Effector memory CD8-positive, alpha-beta T cell (primary cell): ENCODE measurements at regions not wholly inside any gene's neighbourhood (a gene's known extent, or its start where the extent isn't known, plus 50 kb on each side); places are given as distances from the start of the nearest gene placed in this dataset.

ENCODE experiments used
- ATAC-seq: fragments of 150-1000 bp; cut with Tn5 transposase; replicated peaks from 2 replicates; pipeline ENCODE4 v1.10.0; 2021; ENCODE audit warnings: mild to moderate bottlenecking, moderate library complexity
- DNase-seq, 3 experiments: peaks; one replicate each; pipeline ENCODE4 v3.0.0; 2021
- H3K27ac Mint-ChIP-seq, 2 donors: one replicate each; pipeline ENCODE4 v1.8.0; 2022; ENCODE audit warnings: mild to moderate bottlenecking in 2 of 2, mixed read lengths in 2 of 2, moderate library complexity in 2 of 2
- H3K27me3 Mint-ChIP-seq, 2 donors: one replicate each; pipeline ENCODE4 v1.8.0; 2022; ENCODE audit warnings: mixed read lengths in 2 of 2
- H3K36me3 Mint-ChIP-seq: one replicate; pipeline ENCODE4 v1.8.0; 2022; ENCODE audit warnings: mild to moderate bottlenecking, moderate library complexity, mixed read lengths; ENCODE audit not compliant: insufficient read depth
- H3K4me1 Mint-ChIP-seq, 2 donors: one replicate each; pipeline ENCODE4 v1.8.0; 2022; ENCODE audit warnings: low read depth in 2 of 2, mixed read lengths in 2 of 2
- H3K4me3 Mint-ChIP-seq, 2 donors: one replicate each; pipeline ENCODE4 v1.8.0; 2022; ENCODE audit warnings: mild to moderate bottlenecking in 2 of 2, mixed read lengths in 2 of 2, moderate library complexity in 2 of 2
- H3K9me3 Mint-ChIP-seq, 2 donors: one replicate each; pipeline ENCODE4 v1.8.0; 2022; ENCODE audit warnings: mixed read lengths in 2 of 2

- Mint-ChIP-seq H3K4me3 (peak overlapping the region; percentile 31 to 51), H3K9me3 (peaks cover 0 to 8% of the 10 kb centered on the region in 2 donors), H3K4me1 (peaks cover 16 to 48% of the 10 kb centered on the region in 2 donors), H3K27ac (peak overlapping the region; percentile 59 to 62), H3K36me3 (no peaks in the 10 kb centered on the region), H3K27me3 (no peaks in the 10 kb centered on the region)
- ATAC-seq (peak; percentile 26), DNase-seq (no peak)
These were observed 197.7 kb downstream of the UBE2E3 start for GRCh38 chr2:181178130-181178529.

DNA sequence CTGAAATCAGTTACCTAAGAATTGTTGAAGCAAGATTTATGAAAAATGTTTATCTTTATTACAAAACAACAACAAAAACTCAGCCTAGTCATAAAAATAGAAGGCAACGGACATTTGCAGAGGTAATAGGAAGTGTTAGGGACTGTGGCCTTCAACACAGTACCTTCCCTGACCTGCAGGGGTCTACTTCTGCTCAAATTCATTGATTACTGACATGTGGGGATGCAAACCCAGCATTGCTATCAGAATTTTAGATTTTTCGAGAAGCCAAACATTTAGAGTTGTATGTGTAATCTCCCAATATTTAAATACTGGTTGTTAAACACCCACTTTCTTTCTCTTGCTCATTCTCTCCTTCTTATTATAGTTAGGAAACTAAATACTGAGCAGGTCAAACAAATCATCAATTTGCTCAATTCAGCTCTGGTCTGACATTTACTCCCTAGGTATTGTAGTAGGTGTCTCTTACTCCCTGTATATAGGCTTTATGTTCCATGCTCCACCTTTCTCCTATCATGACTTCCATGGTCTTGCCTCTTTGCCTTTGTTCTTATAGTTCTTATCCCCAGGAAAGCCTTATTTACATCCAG lies 198.5 kb downstream of the UBE2E3 start:
- peak overlapping the region; percentile 62 to 84 for H3K27ac Mint-ChIP-seq
- H3K4me1 Mint-ChIP-seq: peaks cover 18 to 47% of the 10 kb centered on the region in 2 donors
- no peaks in the 10 kb centered on the region for H3K36me3 Mint-ChIP-seq
- ATAC-seq (peak; percentile 82), DNase-seq (peak; percentile 23 to 38 (median 30))
- H3K9me3 Mint-ChIP-seq: peaks cover 0 to 8% of the 10 kb centered on the region in 2 donors
- H3K27me3 Mint-ChIP-seq: no peaks in the 10 kb centered on the region
- H3K4me3 Mint-ChIP-seq: peak overlapping the region; percentile 31 to 51

- Mint-ChIP-seq H3K4me1 (peaks cover 11 to 43% of the 10 kb centered on the region in 2 donors), H3K27ac (peak overlapping the region in 1 of 2 donors; percentile 63), H3K36me3 (no peaks in the 10 kb centered on the region), H3K4me3 (no peak overlapping the region), H3K27me3 (no peaks in the 10 kb centered on the region), H3K9me3 (peaks cover 0 to 8% of the 10 kb centered on the region in 2 donors)
- DNase-seq (no peak), ATAC-seq (peak; percentile 50)
These were observed 203.6 kb downstream of the UBE2E3 start for GRCh38 chr2:181183878-181184542.

DNA sequence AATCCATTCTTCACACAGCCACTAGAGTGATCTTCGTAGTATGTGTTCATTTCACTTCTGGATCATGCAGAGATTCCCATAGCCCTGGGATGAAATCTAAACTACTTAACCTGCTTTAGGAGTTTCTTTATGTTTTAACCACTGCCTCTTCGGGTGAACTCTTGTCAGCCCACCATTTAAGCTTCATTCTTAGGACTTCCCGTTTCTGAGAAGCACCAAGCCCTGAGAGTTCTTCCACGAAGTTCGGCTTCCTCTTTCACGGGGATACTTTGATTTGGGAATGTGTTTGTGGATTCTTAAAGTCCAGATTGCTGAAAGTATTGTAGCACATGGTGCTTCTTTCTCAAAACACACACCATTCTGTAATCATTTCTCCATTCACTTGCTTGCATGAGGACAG lies 205.0 kb downstream of the UBE2E3 start:
- no peak for DNase-seq
- no peaks in the 10 kb centered on the region for H3K36me3 Mint-ChIP-seq
- H3K4me3 Mint-ChIP-seq: no peak overlapping the region
- H3K4me1 Mint-ChIP-seq: peaks cover 5 to 32% of the 10 kb centered on the region in 2 donors
- H3K27me3 Mint-ChIP-seq: no peaks in the 10 kb centered on the region
- no peaks in the 10 kb centered on the region for H3K9me3 Mint-ChIP-seq
- ATAC-seq: no peak
- peak overlapping the region in 1 of 2 donors; percentile 62 for H3K27ac Mint-ChIP-seq

DNA sequence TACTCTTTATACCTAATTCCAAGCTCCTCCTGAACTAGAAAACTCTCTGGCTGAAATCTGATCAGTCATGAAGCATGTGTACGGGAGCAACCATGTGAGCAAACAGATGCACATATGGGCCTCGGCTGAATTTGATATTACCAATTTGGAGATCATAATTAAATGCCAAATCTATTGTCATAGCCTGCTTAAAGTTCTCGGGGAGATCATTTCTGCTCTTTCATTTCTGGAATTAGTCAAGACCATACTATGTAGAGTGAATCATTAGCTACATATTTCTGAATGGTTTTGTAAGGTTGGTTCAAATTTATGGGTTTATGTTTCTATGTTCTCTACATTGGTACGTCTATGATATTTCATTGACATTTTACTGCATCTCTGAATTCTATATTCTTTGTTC lies 205.5 kb downstream of the UBE2E3 start:
- no peak overlapping the region for H3K4me3 Mint-ChIP-seq
- no peak for DNase-seq
- no peak overlapping the region for H3K27ac Mint-ChIP-seq
- ATAC-seq: no peak
- peaks cover 7 to 34% of the 10 kb centered on the region in 2 donors for H3K4me1 Mint-ChIP-seq
- H3K27me3 Mint-ChIP-seq: no peaks in the 10 kb centered on the region
- H3K36me3 Mint-ChIP-seq: no peaks in the 10 kb centered on the region
- no peaks in the 10 kb centered on the region for H3K9me3 Mint-ChIP-seq

- no peak overlapping the region for H3K4me3 Mint-ChIP-seq
- peaks cover 9 to 40% of the 10 kb centered on the region in 2 donors for H3K4me1 Mint-ChIP-seq
These were observed 208.2 kb downstream of the UBE2E3 start for GRCh38 chr2:181188605-181189004.

DNA sequence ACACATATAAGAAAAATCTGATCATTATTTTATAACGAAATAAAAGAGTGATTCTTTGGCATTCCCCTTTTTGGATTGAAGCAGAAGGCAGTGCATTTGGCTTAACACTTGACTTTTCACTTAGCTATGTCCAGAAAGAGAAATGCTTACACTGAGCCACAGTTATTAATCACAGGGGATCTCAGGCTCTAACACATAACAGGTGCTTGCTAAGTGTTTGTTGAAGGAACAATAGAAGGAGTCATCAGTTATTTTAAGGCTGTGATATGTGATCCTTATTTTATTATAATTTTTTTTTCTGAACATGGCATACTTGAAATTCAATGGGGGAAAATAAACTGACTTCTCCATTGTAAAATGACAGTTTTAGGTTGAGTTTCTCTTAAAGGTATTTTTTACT lies 209.5 kb downstream of the UBE2E3 start:
- ATAC-seq (no peak), DNase-seq (no peak)
- H3K4me3 Mint-ChIP-seq: no peak overlapping the region
- peaks cover 0 to 2% of the 10 kb centered on the region in 2 donors for H3K9me3 Mint-ChIP-seq
- peaks cover 6 to 37% of the 10 kb centered on the region in 2 donors for H3K4me1 Mint-ChIP-seq
- no peak overlapping the region for H3K27ac Mint-ChIP-seq
- no peaks in the 10 kb centered on the region for H3K27me3 Mint-ChIP-seq
- H3K36me3 Mint-ChIP-seq: peaks cover 6% of the 10 kb centered on the region

More at GRCh38 chr2:181188605-181189004, 208.2 kb downstream of the UBE2E3 start:
- H3K9me3 Mint-ChIP-seq: no peaks in the 10 kb centered on the region
- no peaks in the 10 kb centered on the region for H3K27me3 Mint-ChIP-seq
- ATAC-seq: no peak
- no peak overlapping the region for H3K27ac Mint-ChIP-seq
- H3K36me3 Mint-ChIP-seq: peaks cover 2% of the 10 kb centered on the region
- no peak for DNase-seq

DNA sequence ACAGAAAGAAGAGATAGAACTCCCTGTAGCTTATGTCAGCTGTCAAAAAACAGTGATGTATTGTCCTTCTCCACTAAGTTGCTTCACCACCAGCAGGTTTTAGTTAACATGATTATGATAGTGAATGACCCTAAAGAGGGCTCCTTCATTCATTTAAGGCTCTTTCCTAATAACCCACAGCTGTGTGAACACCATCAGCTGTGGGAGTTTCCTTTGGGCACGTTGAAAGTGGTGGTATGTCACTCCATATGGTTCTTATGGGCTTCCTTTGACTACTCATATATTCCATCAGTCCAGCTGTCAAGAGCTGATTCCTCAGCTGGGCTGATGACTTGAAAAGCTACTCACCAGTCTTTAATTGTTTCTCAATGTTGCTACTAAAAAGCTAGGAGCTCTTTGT lies 210.3 kb downstream of the UBE2E3 start:
- Mint-ChIP-seq H3K36me3 (peaks cover 6% of the 10 kb centered on the region), H3K4me1 (peaks cover 6 to 29% of the 10 kb centered on the region in 2 donors), H3K9me3 (peaks cover 0 to 2% of the 10 kb centered on the region in 2 donors), H3K4me3 (peak overlapping the region in 1 of 2 donors; percentile 20), H3K27ac (no peak overlapping the region), H3K27me3 (no peaks in the 10 kb centered on the region)
- DNase-seq (no peak), ATAC-seq (no peak)

DNA sequence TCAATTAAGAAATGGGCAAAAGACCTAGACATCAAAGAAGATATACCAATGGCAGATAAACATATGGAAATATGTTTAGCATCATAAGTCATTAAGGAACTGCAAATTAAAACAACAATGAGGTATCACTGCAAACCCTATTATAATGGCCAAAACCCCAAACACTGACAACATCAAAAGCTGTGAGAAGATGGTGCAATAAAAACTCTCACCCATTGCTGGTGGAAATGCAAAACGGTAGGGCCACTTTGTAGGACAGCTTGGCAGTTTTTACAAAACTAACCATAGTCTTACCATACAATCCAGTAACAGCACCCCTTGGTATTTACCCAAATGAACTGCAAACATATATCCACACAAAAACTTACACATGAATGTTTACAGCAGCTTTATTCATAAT lies 213.1 kb downstream of the UBE2E3 start:
- no peak overlapping the region for H3K4me3 Mint-ChIP-seq
- H3K27ac Mint-ChIP-seq: peak overlapping the region in 1 of 2 donors; percentile 33
- no peak for ATAC-seq
- peaks cover 24 to 49% of the 10 kb centered on the region in 2 donors for H3K4me1 Mint-ChIP-seq
- DNase-seq: no peak
- no peaks in the 10 kb centered on the region for H3K27me3 Mint-ChIP-seq
- H3K36me3 Mint-ChIP-seq: peaks cover 7% of the 10 kb centered on the region
- H3K9me3 Mint-ChIP-seq: peaks cover 0 to 2% of the 10 kb centered on the region in 2 donors

DNA sequence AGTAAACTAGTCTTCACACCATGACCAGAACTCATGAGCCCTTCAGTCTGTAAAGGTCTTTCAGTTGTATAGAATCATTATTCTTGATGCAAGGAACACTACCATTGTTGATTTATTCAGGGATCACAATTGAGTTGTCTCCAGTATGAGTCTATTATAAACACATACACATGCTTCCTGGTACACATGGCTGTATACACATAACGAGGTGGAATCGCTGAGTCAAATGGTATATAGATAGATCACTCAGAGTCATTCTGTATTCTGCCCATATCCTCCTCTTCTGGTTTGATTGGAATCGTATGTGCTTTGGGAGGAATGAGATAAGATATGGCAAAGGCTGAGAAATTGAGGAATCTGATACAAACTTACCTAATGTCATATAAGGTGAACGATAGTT lies 216.0 kb downstream of the UBE2E3 start:
- Mint-ChIP-seq H3K36me3 (peaks cover 8% of the 10 kb centered on the region), H3K4me3 (peak overlapping the region in 1 of 2 donors; percentile 52), H3K27ac (peak overlapping the region in 1 of 2 donors; percentile 92), H3K27me3 (no peaks in the 10 kb centered on the region), H3K9me3 (peaks cover 0 to 2% of the 10 kb centered on the region in 2 donors), H3K4me1 (peaks cover 22 to 49% of the 10 kb centered on the region in 2 donors)
- no peak for DNase-seq
- ATAC-seq: no peak

DNA sequence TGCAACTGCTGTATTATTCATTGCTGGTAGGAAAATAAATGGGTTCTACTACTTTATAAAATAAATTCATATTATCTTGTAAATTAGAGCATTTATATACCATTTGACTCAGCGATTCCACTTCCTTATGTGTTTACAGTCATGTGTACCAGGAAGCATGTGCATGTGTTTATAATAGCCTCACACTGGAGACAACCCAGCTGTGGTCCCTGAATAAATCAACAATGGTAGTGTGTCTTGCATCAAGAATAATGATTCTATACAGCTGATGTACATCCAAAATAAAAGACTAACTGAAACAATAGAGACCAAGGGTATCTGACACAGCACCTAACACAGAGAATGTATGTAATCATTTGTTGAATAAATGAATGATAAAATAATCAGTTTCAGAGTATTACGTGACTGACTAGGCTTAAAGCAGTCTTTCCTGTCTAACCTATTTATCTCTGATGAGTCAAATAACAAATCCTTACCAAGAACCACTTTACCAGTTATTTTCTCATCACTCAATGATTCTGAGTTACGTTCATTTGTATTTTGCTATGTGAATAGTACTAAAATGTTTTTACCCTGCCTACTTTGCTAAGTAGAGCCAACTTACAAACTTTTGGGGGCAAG lies 216.8 kb downstream of the UBE2E3 start:
- Mint-ChIP-seq H3K9me3 (peaks cover 0 to 2% of the 10 kb centered on the region in 2 donors), H3K4me3 (peak overlapping the region in 1 of 2 donors; percentile 52), H3K27ac (peak overlapping the region; percentile 82 to 92), H3K27me3 (no peaks in the 10 kb centered on the region), H3K4me1 (peaks cover 25 to 51% of the 10 kb centered on the region in 2 donors), H3K36me3 (peaks cover 6% of the 10 kb centered on the region)
- ATAC-seq (peak; percentile 31), DNase-seq (no peak)

GRCh38 chr2:181198183-181198864 lies 217.9 kb downstream of the UBE2E3 start:
- peak overlapping the region; percentile 82 to 92 for H3K27ac Mint-ChIP-seq
- DNase-seq (no peak), ATAC-seq (peak; percentile 58)

GRCh38 chr2:181203412-181203811 lies 223.0 kb downstream of the UBE2E3 start:
- no peak overlapping the region for H3K4me3 Mint-ChIP-seq
- peaks cover 2% of the 10 kb centered on the region for H3K36me3 Mint-ChIP-seq
- DNase-seq (no peak), ATAC-seq (no peak)
- H3K27ac Mint-ChIP-seq: no peak overlapping the region
- peaks cover 0 to 10% of the 10 kb centered on the region in 2 donors for H3K9me3 Mint-ChIP-seq
- peaks cover 8 to 24% of the 10 kb centered on the region in 2 donors for H3K4me1 Mint-ChIP-seq
- no peaks in the 10 kb centered on the region for H3K27me3 Mint-ChIP-seq

More at GRCh38 chr2:181198183-181198864, 217.9 kb downstream of the UBE2E3 start:
- Mint-ChIP-seq H3K36me3 (peaks cover 6% of the 10 kb centered on the region), H3K9me3 (peaks cover 0 to 2% of the 10 kb centered on the region in 2 donors), H3K4me3 (peak overlapping the region; percentile 23 to 50), H3K4me1 (peaks cover 25 to 51% of the 10 kb centered on the region in 2 donors), H3K27me3 (no peaks in the 10 kb centered on the region)
